Right ventricle myocardium superior (tissue), 1 donor: ENCODE measurements at regions not wholly inside any gene's neighbourhood (a gene's known extent, or its start where the extent isn't known, plus 50 kb on each side); places are given as distances from the start of the nearest gene placed in this dataset.
"Not testable (repeated sequence)": the region's sequence is repeated elsewhere in the genome, so short reads cannot be mapped to it uniquely, and the experiment has no call there.

Experiments used
- ATAC-seq: fragments of 200-7000 bp; cut with Tn5 transposase; one replicate; pipeline ENCODE4 v1.9.1; 2020; ENCODE audit warnings: mild to moderate bottlenecking; ENCODE audit not compliant: poor library complexity
- DNase-seq: peaks from one replicate; pipeline ENCODE4 v3.0.0-alpha.2; 2020
- intact Hi-C: fragments of 100-400 bp; cut with DNase I; formaldehyde crosslinking; loops from one replicate; pipeline ENCODE4 v1.11.2; 2022
- donor health status: DM: no; HTN: yes; CAD: no; lungs with severe emphysema.

GRCh38 chr3:194049394-194049793 lies 86.6 kb upstream of the HES1 start:
- DNase-seq (no peak), ATAC-seq (no peak)
- intact Hi-C loops, result no loop called here

- ATAC-seq (no peak), DNase-seq (no peak)
- intact Hi-C loops, result no loop called here
These were observed 85.1 kb upstream of the HES1 start for GRCh38 chr3:194050782-194051320.

GRCh38 chr3:194051366-194052149 lies 84.4 kb upstream of the HES1 start:
- no peak for DNase-seq
- no peak for ATAC-seq
- intact Hi-C loops, result no loop called here

GRCh38 chr3:194053136-194053535 lies 82.8 kb upstream of the HES1 start:
- ATAC-seq, result no peak
- intact Hi-C loops, result no loop called here

DNA sequence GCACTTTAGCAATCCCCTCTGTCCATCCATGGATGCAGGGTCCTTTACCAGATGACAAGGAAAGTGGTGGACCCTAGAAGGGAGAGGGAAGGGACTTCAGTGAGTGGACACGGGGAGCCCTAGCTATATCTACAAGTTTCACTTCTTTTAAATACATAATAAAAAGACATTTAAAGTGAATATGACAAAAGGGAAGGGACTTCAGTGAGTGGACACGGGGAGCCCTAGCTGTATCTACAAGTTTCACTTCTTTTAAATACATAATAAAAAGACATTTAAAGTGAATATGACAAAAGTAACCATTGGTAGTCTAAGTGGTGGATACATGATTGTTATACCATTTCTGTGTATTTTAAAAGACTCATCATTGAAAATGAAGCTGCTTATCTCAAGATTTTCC lies 81.9 kb upstream of the HES1 start:
- intact Hi-C loops, result no loop called here
- ATAC-seq (no peak), DNase-seq (no peak)

More at GRCh38 chr3:194053136-194053535, 82.8 kb upstream of the HES1 start:
- DNase-seq, result no peak

DNA sequence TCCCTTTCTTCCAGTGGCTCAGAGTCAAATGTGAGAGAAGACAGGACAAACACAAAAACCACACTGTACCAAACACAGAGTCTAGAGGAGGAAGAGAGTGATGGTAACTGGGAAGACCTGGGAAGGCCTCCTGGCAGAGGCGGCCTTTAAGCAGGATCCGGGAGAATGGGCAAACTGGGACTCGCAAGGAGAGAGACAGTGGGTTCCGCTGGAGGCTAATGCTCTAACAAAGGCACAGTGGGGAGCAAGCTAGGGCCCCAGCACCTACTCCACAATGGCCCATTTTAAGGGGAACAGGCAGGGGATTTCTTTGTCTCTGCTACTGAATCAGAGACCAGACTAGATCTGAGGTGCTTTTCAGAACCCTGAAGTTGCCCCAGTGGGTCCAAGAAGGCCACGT lies 81.4 kb upstream of the HES1 start:
- no peak for ATAC-seq
- DNase-seq, result no peak
- intact Hi-C loops, result no loop called here

DNA sequence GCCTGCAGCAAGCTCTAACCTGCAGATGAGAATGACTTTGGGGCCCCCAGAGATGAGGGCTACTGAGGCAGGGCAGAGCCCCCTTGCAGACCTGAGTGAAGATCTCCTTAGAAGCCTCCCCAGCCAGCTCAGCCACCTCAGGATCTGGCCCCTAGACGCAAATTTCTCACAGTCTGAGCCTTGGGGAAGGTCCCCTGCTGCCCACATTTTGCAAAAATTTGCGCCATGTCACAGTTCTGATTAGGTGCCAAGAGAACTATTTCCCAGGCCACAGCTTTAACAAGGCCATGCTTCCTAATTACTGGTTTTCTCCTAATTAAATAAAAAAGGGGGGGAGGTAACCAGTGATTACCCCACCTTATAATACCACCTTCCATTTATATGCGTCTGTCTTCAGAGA lies 81.0 kb upstream of the HES1 start:
- DNase-seq (no peak), ATAC-seq (no peak)
- intact Hi-C loops, result no loop called here

- DNase-seq, ATAC-seq, intact Hi-C loops: not testable (repeated sequence)
These were observed 79.6 kb upstream of the HES1 start for GRCh38 chr3:194056323-194056722.

DNA sequence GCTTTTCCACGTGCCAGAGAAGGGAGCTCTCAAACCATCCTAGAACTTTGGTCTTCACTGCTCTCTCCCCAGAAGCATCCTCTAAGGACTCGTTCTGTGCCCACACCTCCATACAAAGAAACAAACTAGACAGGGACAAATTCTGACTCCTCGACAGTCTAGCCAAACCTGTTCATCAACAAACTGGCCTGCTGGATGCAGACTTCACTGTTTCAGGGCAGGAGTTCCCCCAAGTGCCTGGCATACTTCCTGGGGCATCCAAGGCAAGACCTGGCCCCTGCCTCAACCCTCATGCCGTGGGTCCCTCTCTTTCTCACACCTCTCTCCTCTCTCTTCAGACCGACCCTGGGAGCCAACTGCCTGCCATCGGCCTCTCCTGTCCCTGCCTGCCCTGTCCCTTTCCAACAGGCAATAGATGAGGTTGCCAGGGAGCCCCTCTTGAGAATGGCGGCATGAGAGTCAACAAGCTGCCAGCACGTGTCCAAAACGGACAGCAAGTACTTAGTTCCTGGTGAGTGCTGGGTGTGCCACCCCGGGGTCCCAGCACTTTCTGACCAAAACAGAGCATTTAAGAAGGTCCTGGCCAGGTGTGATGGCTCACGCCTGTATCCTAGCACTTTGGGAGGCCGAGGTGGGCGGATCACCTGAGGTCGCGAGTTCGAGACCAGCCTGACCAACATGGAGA lies 79.1 kb upstream of the HES1 start:
- intact Hi-C loops, result no loop called here
- ATAC-seq, result no peak
- no peak for DNase-seq

GRCh38 chr3:194057570-194058188 lies 78.3 kb upstream of the HES1 start:
- DNase-seq (no peak), ATAC-seq (no peak)
- intact Hi-C loops, result no loop called here

GRCh38 chr3:194058189-194058571 lies 77.8 kb upstream of the HES1 start:
- intact Hi-C loops, result no loop called here
- DNase-seq (peak; percentile 76), ATAC-seq (peak; percentile 88)

- intact Hi-C loops, result no loop called here
These were observed 77.2 kb upstream of the HES1 start for GRCh38 chr3:194058753-194059152.

DNA sequence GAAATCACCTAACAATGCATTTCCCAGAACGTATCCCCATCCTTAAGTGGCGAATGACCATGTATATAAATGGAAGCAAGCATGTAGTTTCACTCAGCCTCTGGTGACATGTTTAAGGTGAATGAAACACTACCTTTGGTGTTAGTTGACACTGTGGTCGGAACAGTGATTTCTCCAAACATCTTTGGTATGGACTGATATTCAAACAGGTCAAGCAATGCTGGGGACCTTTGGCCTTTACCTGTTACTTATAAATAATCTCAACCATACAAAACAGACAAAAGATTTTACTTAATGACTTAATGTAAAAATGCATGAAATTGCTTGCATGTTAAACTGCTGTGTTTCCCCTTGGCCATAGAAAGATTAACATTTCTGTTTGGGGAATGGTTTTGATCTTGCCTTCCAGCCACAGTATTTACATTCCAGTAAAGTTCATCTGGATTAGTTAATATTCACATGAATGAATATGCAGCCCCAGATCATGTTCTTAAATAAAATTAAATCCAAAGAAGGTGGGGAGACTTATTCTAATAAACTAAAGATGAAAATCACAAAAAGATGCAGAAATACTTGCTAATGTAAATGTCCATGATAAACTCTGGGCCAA lies 74.4 kb upstream of the HES1 start:
- ATAC-seq (no peak), DNase-seq (no peak)
- intact Hi-C loops, result no loop called here

More at GRCh38 chr3:194058753-194059152, 77.2 kb upstream of the HES1 start:
- no peak for DNase-seq
- ATAC-seq, result no peak

- DNase-seq, result no peak
- intact Hi-C loops, result no loop called here
- no peak for ATAC-seq
These were observed 73.1 kb upstream of the HES1 start for GRCh38 chr3:194062830-194063229.

DNA sequence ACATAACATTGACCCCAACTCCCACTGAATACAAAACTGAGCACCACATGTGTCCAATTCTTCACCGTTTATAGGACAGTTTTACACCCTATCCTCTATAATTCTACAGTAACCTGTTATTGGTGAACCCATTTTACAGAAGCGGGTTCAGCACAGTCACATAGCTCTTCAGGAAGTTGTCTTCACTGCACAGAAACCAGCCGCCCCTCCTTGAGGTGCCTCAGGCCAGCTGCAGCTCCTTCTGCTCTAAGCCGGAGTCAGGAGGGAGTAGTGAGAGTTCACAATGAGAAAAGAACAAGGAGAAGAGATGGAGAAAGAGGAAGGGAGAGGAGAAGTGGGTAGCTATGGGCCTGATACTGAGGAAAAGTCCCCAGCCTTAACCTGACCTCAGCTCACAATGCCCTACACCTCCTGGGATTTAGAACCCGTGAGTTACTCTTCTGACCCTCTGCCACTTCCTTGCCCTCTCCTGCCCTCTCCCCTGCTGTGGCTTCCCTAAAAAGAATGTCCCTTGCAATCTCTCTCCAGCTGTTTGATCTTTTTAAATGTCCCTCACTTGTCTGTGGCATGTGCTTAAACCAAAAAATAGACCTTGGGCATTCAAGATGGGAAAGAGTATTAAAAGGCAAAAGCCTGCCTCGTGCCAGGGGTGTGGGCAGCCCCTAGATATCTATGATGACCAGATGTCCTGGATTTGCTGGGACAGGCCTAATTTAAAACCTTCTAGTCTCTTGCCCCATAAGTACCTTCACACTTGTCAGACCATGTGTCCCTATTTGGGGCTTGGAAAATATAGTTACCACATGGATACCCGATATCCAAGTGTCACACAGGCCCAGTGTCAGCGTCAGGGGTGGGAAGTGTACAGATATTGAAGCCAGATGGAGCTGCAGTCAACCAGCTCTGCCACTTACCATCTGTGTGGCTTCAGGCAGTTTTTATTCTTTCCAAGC lies 71.3 kb upstream of the HES1 start:
- ATAC-seq (no peak), DNase-seq (no peak)
- intact Hi-C loops, result no loop called here

DNA sequence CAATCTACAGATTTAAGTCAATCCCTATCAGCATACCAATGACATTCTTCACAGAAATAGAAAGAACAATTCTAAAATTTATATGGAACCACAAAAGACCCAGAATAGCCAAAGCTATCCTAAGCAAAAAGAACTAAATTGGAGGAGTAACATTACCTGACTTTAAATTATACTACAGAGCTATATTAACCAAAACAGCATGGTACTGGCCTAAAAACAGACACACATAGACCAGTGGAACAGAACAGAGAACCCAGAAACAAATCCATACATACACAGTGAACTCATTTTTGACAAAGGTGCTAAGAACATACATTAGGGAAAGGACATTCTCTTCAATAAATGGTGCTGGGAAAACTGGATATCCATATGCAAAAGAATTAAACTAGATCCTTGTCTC lies 68.6 kb upstream of the HES1 start:
- intact Hi-C loops, ATAC-seq, DNase-seq: not testable (repeated sequence)

GRCh38 chr3:194067949-194068362 lies 68.0 kb upstream of the HES1 start:
- intact Hi-C loops, result no loop called here
- ATAC-seq (no peak), DNase-seq (no peak)
